GM12878 (cell line): ENCODE measurements at regions not wholly inside any gene's neighbourhood (a gene's known extent, or its start where the extent isn't known, plus 50 kb on each side); places are given as distances from the start of the nearest gene placed in this dataset.
"Not testable (repeated sequence)": the region's sequence is repeated elsewhere in the genome, so short reads cannot be mapped to it uniquely, and the experiment has no call there.

Experiments used
- ATAC-seq: fragments of 200-7000 bp; cut with Tn5 transposase; 3 replicates; pipeline ENCODE4 v1.9.1; 2020; ENCODE audit warnings: mild to moderate bottlenecking, moderate library complexity
- BruUV-seq: library from RNA; stranded (reverse); fragments of 400-500 nt; replicated peaks from 2 replicates; lab custom pipeline; 2021; lab: Mats Ljungman, UMichigan
- CTCF ChIA-PET: fragments of 300-600 bp; sonication (Branson Sonifier 250); formaldehyde crosslinking; extraction: SDS; loops from one replicate; lab custom pipeline; 2021; ENCODE audit warnings: inconsistent platforms; lab: Yijun Ruan, JAX
- POLR2A ChIA-PET: fragments of 350-600 bp; formaldehyde crosslinking; extraction: SDS; loops from one replicate; lab custom pipeline; 2021; ENCODE audit warnings: inconsistent platforms; lab: Charles Lee
- RAD21 ChIA-PET: fragments of 300-600 bp; sonication (Branson Sonifier 250); formaldehyde crosslinking; loops from one replicate; lab custom pipeline; 2023; ENCODE audit warnings: antibody characterized with exemption; ENCODE audit not compliant: unreplicated experiment; lab: Charles Lee
- SMC1A ChIA-PET: fragments of 300-600 bp; sonication (Branson Sonifier 250); formaldehyde crosslinking; loops from one replicate; lab custom pipeline; 2023; ENCODE audit not compliant: unreplicated experiment, uncharacterized antibody; lab: Charles Lee
- DNase-seq: peaks from one replicate; pipeline ENCODE4 v3.0.0-alpha.2; 2011; ENCODE audit warnings: low read depth, low spot score
- FAIRE-seq: peaks from 3 replicates; lab custom pipeline; 2011; peaks lifted over from hg19 to GRCh38; lab: Jason Lieb, UNC
- H2AFZ ChIP-seq: 2 replicates; pipeline ENCODE4 v1.6.0; 2011; ENCODE audit warnings: low read depth, low read length, control low read depth; ENCODE audit not compliant: control insufficient read depth
- H3K27ac ChIP-seq: 2 replicates; pipeline ENCODE4 v1.5.1; 2011; ENCODE audit warnings: control low read depth; ENCODE audit not compliant: control insufficient read depth, insufficient read depth
- H3K27me3 ChIP-seq, 2 experiments: replicated peaks in 1 of 2; 2 replicates each; pipeline versions ENCODE4 v1.6.0 to v1.6.1; 2011; ENCODE audit warnings: low read length in 1 of 2; ENCODE audit not compliant: control insufficient read depth in 2 of 2, insufficient read depth in 2 of 2
- H3K36me3 ChIP-seq, 2 experiments: 2 replicates each; pipeline ENCODE4 v1.5.1; 2011; ENCODE audit warnings: low read length in 1 of 2; ENCODE audit not compliant: control insufficient read depth in 2 of 2, insufficient read depth in 2 of 2
- H3K4me1 ChIP-seq: 2 replicates; pipeline ENCODE4 v1.6.1; 2011; ENCODE audit warnings: mild to moderate bottlenecking, low read length, moderate library complexity, mixed read lengths; ENCODE audit not compliant: control insufficient read depth, insufficient read depth
- H3K4me2 ChIP-seq: 2 replicates; pipeline ENCODE4 v1.6.0; 2011; ENCODE audit warnings: control low read depth; ENCODE audit not compliant: control insufficient read depth, insufficient read depth
- H3K4me3 ChIP-seq: fragments of 200-600 bp; sonication (generic); 2 replicates; pipeline ENCODE4 v1.5.1; 2016
- H3K79me2 ChIP-seq: 2 replicates; pipeline ENCODE4 v1.6.0; 2011; ENCODE audit warnings: low read length; ENCODE audit not compliant: control insufficient read depth, insufficient read depth
- H3K9ac ChIP-seq: 2 replicates; pipeline ENCODE4 v1.8.0; 2011; ENCODE audit warnings: low read length, control low read depth, mixed read lengths; ENCODE audit not compliant: control insufficient read depth, insufficient read depth
- H3K9me3 ChIP-seq: replicated peaks from 3 replicates; pipeline ENCODE4 v1.5.1; 2011; ENCODE audit warnings: mild to moderate bottlenecking, low read length; ENCODE audit not compliant: control insufficient read depth, insufficient read depth
- H4K20me1 ChIP-seq: 2 replicates; pipeline ENCODE4 v1.6.0; 2011; ENCODE audit not compliant: control insufficient read depth, insufficient read depth
- FOXK2 ChIP-seq: fragments of 450-650 bp; IDR thresholded peaks from 2 replicates; pipeline ENCODE4 v1.6.1; 2017; ENCODE audit warnings: mild to moderate bottlenecking, moderate library complexity
- WGBS: methylation state at CpG from one replicate; pipeline ENCODE4 v1.1.6; 2016; ENCODE audit warnings: low lambda C conversion rate; ENCODE audit not compliant: insufficient replicate concordance, insufficient coverage; ENCODE audit errors: missing lambda C conversion rate; 5-methylcytosine and 5-hydroxymethylcytosine counted together
- in situ Hi-C: fragments of 300-500 bp; cut with MboI; formaldehyde crosslinking; loops from 9 replicates; pipeline ENCODE4 v1.14.3; 2018; ENCODE audit warnings: mixed read lengths
- intact Hi-C: fragments of 100-400 bp; cut with micrococcal nuclease; formaldehyde crosslinking; loops from one replicate; pipeline ENCODE4 v1.14.2; 2022; ENCODE audit not compliant: unreplicated experiment

DNA sequence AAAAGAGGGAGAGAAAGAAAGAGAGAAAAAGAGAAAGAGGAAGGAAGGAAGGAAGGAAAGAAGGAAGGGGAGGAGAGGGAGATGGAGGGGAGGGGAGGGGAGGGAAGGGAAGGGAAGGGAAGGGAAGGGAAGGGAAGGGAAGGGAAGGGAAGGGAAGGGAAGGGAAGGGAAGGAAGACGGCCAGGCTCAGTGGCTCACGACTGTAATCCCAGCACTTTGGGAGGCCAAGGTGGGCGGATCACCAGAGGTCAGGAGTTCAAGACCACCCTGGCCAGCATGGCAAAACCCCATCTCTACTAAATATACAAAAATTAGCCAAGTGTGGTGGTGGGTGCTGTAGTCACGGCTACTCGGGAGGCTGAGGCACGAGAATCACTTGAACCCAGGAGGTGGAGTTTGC is 64.8 kb downstream of the RPS15A start:
- H3K4me1 ChIP-seq, H3K79me2 ChIP-seq, POLR2A ChIA-PET, H2AFZ ChIP-seq, DNase-seq, RAD21 ChIA-PET, in situ Hi-C loops, ATAC-seq, H3K4me3 ChIP-seq, H3K27me3 ChIP-seq, H3K4me2 ChIP-seq, H4K20me1 ChIP-seq, FAIRE-seq, H3K9me3 ChIP-seq, CTCF ChIA-PET, H3K36me3 ChIP-seq, H3K27ac ChIP-seq, SMC1A ChIA-PET, H3K9ac ChIP-seq, BruUV-seq, intact Hi-C loops: not testable (repeated sequence)
- 44% methylated on average over 3 of the region's 6 CpGs for WGBS

DNA sequence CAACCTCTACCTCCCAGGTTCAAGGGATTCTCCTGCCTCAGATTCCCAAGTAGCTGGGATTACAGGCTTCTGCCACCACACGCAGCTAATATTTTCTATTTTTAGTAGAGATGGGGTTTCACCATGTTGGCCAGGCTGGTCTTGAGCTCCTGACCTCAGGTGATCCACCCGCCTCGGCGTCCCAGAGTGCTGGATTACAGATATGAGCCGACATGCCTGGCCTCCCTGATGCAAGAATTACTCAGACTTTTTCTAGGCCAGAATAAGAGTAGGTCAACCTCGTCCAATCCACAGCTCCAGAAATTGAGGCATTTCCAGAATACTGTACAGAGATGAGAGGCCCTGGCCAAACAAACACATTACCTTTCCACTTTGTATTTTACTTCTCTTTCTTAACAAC is 70.2 kb downstream of the RPS15A start:
- H3K9me3 ChIP-seq, intact Hi-C loops, CTCF ChIA-PET, BruUV-seq, H3K36me3 ChIP-seq, DNase-seq, POLR2A ChIA-PET, H3K4me3 ChIP-seq, H3K4me1 ChIP-seq, FAIRE-seq, H3K27ac ChIP-seq, H3K79me2 ChIP-seq, H3K9ac ChIP-seq, ATAC-seq, H2AFZ ChIP-seq, RAD21 ChIA-PET, H3K4me2 ChIP-seq, H4K20me1 ChIP-seq, SMC1A ChIA-PET, H3K27me3 ChIP-seq, in situ Hi-C loops: not testable (repeated sequence)
- no CpG with 5 or more reads among the region's 6 CpGs for WGBS

DNA sequence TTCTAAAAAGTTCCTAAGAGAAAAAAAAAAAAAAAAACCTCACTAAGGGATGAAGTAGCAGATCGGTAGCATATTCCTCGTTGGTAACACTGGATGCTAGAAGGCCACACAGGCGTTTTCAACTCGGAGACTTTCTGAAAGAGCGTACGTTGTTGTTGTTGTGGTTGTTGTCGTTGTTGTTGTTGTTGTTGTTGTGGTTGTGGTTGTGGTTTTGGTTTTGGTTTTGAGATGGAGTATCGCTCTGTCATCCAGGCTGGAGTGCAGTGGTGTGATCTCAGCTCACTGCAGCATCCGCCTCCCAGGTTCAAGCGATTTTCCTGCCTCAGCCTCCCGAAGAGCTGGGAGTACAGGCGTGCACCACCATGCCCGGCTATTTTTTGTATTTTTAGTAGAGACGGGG is 77.6 kb downstream of the RPS15A start:
- H3K9ac ChIP-seq, H3K4me2 ChIP-seq, CTCF ChIA-PET, intact Hi-C loops, H3K79me2 ChIP-seq, H4K20me1 ChIP-seq, H3K27me3 ChIP-seq, ATAC-seq, FAIRE-seq: not testable (repeated sequence)
- 44% methylated on average over 6 of the region's 14 CpGs for WGBS
- TF ChIP-seq FOXK2: 0 out of 2 replicates have a peak, but pooled peaks have one; percentile 11
- TF ChIP-seq, all 136 proteins: peak for 1; not testable (repeated sequence) for 135
- BruUV-seq, DNase-seq, H2AFZ ChIP-seq, SMC1A ChIA-PET, in situ Hi-C loops, H3K4me1 ChIP-seq, H3K9me3 ChIP-seq, H3K36me3 ChIP-seq, H3K4me3 ChIP-seq, POLR2A ChIA-PET, H3K27ac ChIP-seq, RAD21 ChIA-PET: not testable (repeated sequence)

DNA sequence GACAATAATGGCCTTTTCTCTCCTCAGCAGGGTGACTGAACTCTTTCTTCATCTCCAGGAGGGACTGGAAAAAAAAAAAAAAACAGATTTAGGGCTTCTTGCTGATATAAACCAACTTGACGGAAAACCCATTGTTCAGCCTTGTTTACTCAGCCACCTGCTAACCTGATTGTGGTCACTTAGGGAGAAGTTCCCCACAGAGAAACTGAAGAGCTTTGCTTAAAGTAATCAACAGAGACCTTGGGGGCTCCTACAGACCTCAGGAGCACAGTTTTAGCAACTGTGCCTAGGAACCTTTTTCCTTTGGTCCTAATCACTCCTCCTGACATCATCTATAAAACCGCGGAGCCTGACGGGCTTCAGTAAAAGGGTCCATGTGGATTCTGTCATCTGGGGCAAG is 79.5 kb downstream of the RPS15A start:
- no CpG with 5 or more reads among the region's 4 CpGs for WGBS
- H4K20me1 ChIP-seq, H3K36me3 ChIP-seq, H3K79me2 ChIP-seq, H3K4me1 ChIP-seq, H3K9me3 ChIP-seq, H3K27me3 ChIP-seq, intact Hi-C loops, in situ Hi-C loops, CTCF ChIA-PET, SMC1A ChIA-PET, H2AFZ ChIP-seq, BruUV-seq, POLR2A ChIA-PET, RAD21 ChIA-PET, ATAC-seq, H3K4me3 ChIP-seq, DNase-seq, H3K9ac ChIP-seq, H3K4me2 ChIP-seq, FAIRE-seq, H3K27ac ChIP-seq: not testable (repeated sequence)
